ENCODE measurements at regions not wholly inside any gene's neighbourhood (a gene's known extent, or its start where the extent isn't known, plus 50 kb on each side); places are given as distances from the start of the nearest gene placed in this dataset.

GRCh38 chr9:118091226-118091625 lies 387.0 kb downstream of the TLR4 start:
- CTCF ChIA-PET, result no interaction called here
- RAD21 ChIA-PET (ENCODE audit: unreplicated experiment), result no interaction called here
- no peak overlapping the region for H3K27ac ChIP-seq (ENCODE audit: control insufficient read depth, insufficient read depth)
- no peaks in the 10 kb centered on the region for H3K79me2 ChIP-seq (ENCODE audit: control insufficient read depth, insufficient read depth, low read length)
- FAIRE-seq (no peak), DNase-seq (ENCODE audit: low read depth, low spot score) (no peak), ATAC-seq (no peak)
- H3K36me3 ChIP-seq (ENCODE audit: control insufficient read depth in 2 of 2, insufficient read depth in 2 of 2, low read length in 1 of 2), result no peaks in the 10 kb centered on the region
- SMC1A ChIA-PET (ENCODE audit: uncharacterized antibody, unreplicated experiment), result no interaction called here
- intact Hi-C loops (cut with micrococcal nuclease; ENCODE audit: unreplicated experiment), result no loop called here
- WGBS (ENCODE audit: insufficient coverage, insufficient replicate concordance, low lambda C conversion rate, missing lambda C conversion rate), result 2% methylated on average over 2 of the region's 2 CpGs
- H3K27me3 ChIP-seq (replicated peaks in 1 of 2; ENCODE audit: control insufficient read depth in 2 of 2, insufficient read depth in 2 of 2, low read length in 1 of 2), result no peaks in the 10 kb centered on the region
- BruUV-seq (replicated peaks), result no TSS peak
- no peak overlapping the region for H3K4me2 ChIP-seq (ENCODE audit: control insufficient read depth, insufficient read depth)
- H3K4me1 ChIP-seq (ENCODE audit: control insufficient read depth, insufficient read depth, low read length), result no peaks in the 10 kb centered on the region
- H3K4me3 ChIP-seq, result no peak overlapping the region
- no peak overlapping the region for H2AFZ ChIP-seq (ENCODE audit: control insufficient read depth, low read depth, low read length)
- H3K9me3 ChIP-seq (replicated peaks; ENCODE audit: control insufficient read depth, insufficient read depth, low read length), result no peaks in the 10 kb centered on the region
- in situ Hi-C loops (cut with MboI), result no loop called here
- H3K9ac ChIP-seq (ENCODE audit: control insufficient read depth, insufficient read depth, low read length), result no peak overlapping the region
- no peaks in the 10 kb centered on the region for H4K20me1 ChIP-seq (ENCODE audit: control insufficient read depth, insufficient read depth)
- POLR2A ChIA-PET, result no interaction called here
- TF ChIP-seq ZZZ3 (IDR thresholded peaks at IDR 0.05; ENCODE audit: control insufficient read depth, insufficient read length, low read depth) (no peak), ZNF207 (IDR thresholded peaks at IDR 0.05; ENCODE audit: borderline replicate concordance) (no peak), STAT1 (conservative IDR thresholded peaks at IDR 0.05) (no peak), FOS (IDR thresholded peaks at IDR 0.05; ENCODE audit: borderline replicate concordance, extremely low read depth, insufficient read length) (no peak), HDAC6 (IDR thresholded peaks at IDR 0.05; ENCODE audit: unreplicated experiment) (no peak), KLF5 (IDR thresholded peaks at IDR 0.05; ENCODE audit: partially characterized antibody) (no peak), YBX1 (IDR thresholded peaks at IDR 0.05) (no peak), MXI1 (IDR thresholded peaks at IDR 0.05; ENCODE audit: low read depth, low read length) (no peak), POU2F2 (IDR thresholded peaks at IDR 0.05; ENCODE audit: borderline replicate concordance, low read depth, low read length) (no peak), ESRRA (IDR thresholded peaks at IDR 0.05; ENCODE audit: low read length) (no peak), KAT2A (conservative IDR thresholded peaks at IDR 0.05; ENCODE audit: control insufficient read depth, low read depth, low read length) (no peak), MLLT1 (IDR thresholded peaks at IDR 0.05) (no peak), CEBPZ (IDR thresholded peaks at IDR 0.05; ENCODE audit: low read depth, low read length) (no peak), LARP7 (IDR thresholded peaks at IDR 0.05) (no peak), SMAD1 (IDR thresholded peaks at IDR 0.05; ENCODE audit: low read depth, partially characterized antibody) (no peak), RELB (IDR thresholded peaks at IDR 0.05; ENCODE audit: low read depth) (no peak), SIX5 (IDR thresholded peaks at IDR 0.05; ENCODE audit: low read depth, low read length, severe bottlenecking) (no peak), NKRF (conservative IDR thresholded peaks at IDR 0.05) (no peak), RCOR1 (conservative IDR thresholded peaks at IDR 0.05; ENCODE audit: low read depth, low read length) (no peak)

Data from GM12878 (cell line).